ENCODE measurements at regions not wholly inside any gene's neighbourhood (a gene's known extent, or its start where the extent isn't known, plus 50 kb on each side); places are given as distances from the start of the nearest gene placed in this dataset.

DNA sequence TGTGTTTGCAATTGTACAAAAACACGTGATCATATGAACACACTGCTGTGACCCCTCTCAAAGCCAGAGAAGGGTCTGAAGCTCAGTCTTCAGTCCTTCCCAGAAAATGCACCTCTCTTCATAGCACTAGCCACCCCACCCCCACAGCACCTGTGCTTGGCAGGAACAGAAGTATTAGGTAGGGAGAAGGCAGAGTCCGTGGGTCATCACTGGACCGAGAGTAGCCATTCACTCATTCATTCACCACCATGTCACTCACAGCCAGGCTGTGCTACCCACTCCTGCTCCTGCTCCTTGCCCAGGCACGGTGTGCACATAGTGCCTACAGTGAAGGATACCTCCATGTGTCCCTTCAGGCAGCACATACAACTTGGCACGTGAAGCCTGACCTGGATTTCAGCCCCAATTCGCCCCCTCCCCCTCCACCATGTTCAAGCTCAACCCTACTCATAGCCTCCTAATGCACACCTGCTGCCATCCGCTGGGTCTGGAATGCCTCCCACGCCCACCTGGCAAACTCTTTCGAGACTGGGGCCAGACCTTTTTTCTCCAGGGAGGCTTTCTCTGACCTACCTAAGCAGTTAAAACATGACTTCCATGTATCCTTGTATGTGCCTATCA is 81.9 kb upstream of the GALNT2 start:
- no peak for TF ChIP-seq TAF1 (conservative IDR thresholded peaks at IDR 0.05)
- TF ChIP-seq RXRA (IDR thresholded peaks at IDR 0.05): no peak
- TF ChIP-seq, protein P1, sequence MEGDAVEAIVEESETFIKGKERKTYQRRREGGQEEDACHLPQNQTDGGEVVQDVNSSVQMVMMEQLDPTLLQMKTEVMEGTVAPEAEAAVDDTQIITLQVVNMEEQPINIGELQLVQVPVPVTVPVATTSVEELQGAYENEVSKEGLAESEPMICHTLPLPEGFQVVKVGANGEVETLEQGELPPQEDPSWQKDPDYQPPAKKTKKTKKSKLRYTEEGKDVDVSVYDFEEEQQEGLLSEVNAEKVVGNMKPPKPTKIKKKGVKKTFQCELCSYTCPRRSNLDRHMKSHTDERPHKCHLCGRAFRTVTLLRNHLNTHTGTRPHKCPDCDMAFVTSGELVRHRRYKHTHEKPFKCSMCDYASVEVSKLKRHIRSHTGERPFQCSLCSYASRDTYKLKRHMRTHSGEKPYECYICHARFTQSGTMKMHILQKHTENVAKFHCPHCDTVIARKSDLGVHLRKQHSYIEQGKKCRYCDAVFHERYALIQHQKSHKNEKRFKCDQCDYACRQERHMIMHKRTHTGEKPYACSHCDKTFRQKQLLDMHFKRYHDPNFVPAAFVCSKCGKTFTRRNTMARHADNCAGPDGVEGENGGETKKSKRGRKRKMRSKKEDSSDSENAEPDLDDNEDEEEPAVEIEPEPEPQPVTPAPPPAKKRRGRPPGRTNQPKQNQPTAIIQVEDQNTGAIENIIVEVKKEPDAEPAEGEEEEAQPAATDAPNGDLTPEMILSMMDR (IDR thresholded peaks at IDR 0.05; ENCODE audit: low read depth, low read length, missing input control): no peak
- TF ChIP-seq YY1 (IDR thresholded peaks at IDR 0.05): no peak
- no peak for TF ChIP-seq SP1 (IDR thresholded peaks at IDR 0.05)
- no peak for TF ChIP-seq EGR1 (IDR thresholded peaks at IDR 0.05; ENCODE audit: low read depth in 2 of 2)
- TF ChIP-seq, protein P2, sequence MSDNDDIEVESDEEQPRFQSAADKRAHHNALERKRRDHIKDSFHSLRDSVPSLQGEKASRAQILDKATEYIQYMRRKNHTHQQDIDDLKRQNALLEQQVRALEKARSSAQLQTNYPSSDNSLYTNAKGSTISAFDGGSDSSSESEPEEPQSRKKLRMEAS (IDR thresholded peaks at IDR 0.05): no peak
- TF ChIP-seq NR2F2 (IDR thresholded peaks at IDR 0.05): no peak
- TF ChIP-seq FOXA1 (IDR thresholded peaks at IDR 0.05): no peak
- TF ChIP-seq, protein P3, sequence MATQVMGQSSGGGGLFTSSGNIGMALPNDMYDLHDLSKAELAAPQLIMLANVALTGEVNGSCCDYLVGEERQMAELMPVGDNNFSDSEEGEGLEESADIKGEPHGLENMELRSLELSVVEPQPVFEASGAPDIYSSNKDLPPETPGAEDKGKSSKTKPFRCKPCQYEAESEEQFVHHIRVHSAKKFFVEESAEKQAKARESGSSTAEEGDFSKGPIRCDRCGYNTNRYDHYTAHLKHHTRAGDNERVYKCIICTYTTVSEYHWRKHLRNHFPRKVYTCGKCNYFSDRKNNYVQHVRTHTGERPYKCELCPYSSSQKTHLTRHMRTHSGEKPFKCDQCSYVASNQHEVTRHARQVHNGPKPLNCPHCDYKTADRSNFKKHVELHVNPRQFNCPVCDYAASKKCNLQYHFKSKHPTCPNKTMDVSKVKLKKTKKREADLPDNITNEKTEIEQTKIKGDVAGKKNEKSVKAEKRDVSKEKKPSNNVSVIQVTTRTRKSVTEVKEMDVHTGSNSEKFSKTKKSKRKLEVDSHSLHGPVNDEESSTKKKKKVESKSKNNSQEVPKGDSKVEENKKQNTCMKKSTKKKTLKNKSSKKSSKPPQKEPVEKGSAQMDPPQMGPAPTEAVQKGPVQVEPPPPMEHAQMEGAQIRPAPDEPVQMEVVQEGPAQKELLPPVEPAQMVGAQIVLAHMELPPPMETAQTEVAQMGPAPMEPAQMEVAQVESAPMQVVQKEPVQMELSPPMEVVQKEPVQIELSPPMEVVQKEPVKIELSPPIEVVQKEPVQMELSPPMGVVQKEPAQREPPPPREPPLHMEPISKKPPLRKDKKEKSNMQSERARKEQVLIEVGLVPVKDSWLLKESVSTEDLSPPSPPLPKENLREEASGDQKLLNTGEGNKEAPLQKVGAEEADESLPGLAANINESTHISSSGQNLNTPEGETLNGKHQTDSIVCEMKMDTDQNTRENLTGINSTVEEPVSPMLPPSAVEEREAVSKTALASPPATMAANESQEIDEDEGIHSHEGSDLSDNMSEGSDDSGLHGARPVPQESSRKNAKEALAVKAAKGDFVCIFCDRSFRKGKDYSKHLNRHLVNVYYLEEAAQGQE (IDR thresholded peaks at IDR 0.05): no peak
- TF ChIP-seq, protein P4, sequence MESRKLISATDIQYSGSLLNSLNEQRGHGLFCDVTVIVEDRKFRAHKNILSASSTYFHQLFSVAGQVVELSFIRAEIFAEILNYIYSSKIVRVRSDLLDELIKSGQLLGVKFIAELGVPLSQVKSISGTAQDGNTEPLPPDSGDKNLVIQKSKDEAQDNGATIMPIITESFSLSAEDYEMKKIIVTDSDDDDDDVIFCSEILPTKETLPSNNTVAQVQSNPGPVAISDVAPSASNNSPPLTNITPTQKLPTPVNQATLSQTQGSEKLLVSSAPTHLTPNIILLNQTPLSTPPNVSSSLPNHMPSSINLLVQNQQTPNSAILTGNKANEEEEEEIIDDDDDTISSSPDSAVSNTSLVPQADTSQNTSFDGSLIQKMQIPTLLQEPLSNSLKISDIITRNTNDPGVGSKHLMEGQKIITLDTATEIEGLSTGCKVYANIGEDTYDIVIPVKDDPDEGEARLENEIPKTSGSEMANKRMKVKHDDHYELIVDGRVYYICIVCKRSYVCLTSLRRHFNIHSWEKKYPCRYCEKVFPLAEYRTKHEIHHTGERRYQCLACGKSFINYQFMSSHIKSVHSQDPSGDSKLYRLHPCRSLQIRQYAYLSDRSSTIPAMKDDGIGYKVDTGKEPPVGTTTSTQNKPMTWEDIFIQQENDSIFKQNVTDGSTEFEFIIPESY (IDR thresholded peaks at IDR 0.05): no peak
- no peak for TF ChIP-seq HNF4G (IDR thresholded peaks at IDR 0.05)
- TF ChIP-seq, protein P5, sequence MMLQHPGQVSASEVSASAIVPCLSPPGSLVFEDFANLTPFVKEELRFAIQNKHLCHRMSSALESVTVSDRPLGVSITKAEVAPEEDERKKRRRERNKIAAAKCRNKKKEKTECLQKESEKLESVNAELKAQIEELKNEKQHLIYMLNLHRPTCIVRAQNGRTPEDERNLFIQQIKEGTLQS (IDR thresholded peaks at IDR 0.05): no peak
- TF ChIP-seq GABPA (IDR thresholded peaks at IDR 0.05 in 1 of 2, conservative IDR thresholded peaks at IDR 0.05 in 1 of 2): no peak

Measured in liver (tissue), 3 donors.